A673 (cell line): ENCODE measurements at regions not wholly inside any gene's neighbourhood (a gene's known extent, or its start where the extent isn't known, plus 50 kb on each side); places are given as distances from the start of the nearest gene placed in this dataset.

Experiments
- BruUV-seq: library from RNA; stranded (reverse); fragments of 400-500 nt; replicated peaks from 2 replicates; lab custom pipeline; 2021; lab: Mats Ljungman, UMichigan
- CTCF ChIA-PET: fragments of 300-600 bp; sonication (Branson Sonifier 250); formaldehyde crosslinking; loops from one replicate; lab custom pipeline; 2022; ENCODE audit warnings: antibody characterized with exemption; lab: Charles Lee
- POLR2A ChIA-PET: fragments of 300-600 bp; sonication (Branson Sonifier 250); formaldehyde crosslinking; loops from one replicate; lab custom pipeline; 2022; ENCODE audit warnings: antibody characterized with exemption; ENCODE audit not compliant: low non-redundant PET; lab: Charles Lee
- DNase-seq: peaks from one replicate; pipeline ENCODE4 v3.0.0-alpha.2; 2015; ENCODE audit warnings: low spot score
- H3K27ac ChIP-seq: fragments of 200-600 bp; sonication (generic); 2 replicates; pipeline ENCODE4 v1.5.1; 2016; ENCODE audit warnings: mixed run types, low read depth, mild to moderate bottlenecking, mixed read lengths, antibody characterized with exemption, low read length; ENCODE audit not compliant: poor library complexity, severe bottlenecking
- H3K27me3 ChIP-seq: fragments of 200-600 bp; sonication (generic); replicated peaks from 2 replicates; pipeline ENCODE4 v1.6.1; 2017; ENCODE audit warnings: mixed run types, low read depth, mild to moderate bottlenecking, mixed read lengths, antibody characterized with exemption, low read length; ENCODE audit not compliant: insufficient read depth, poor library complexity
- H3K36me3 ChIP-seq: fragments of 200-600 bp; sonication (generic); 2 replicates; pipeline ENCODE4 v1.6.1; 2016; ENCODE audit warnings: mixed run types, mild to moderate bottlenecking, mixed read lengths, antibody characterized with exemption, low read length; ENCODE audit not compliant: insufficient read depth, poor library complexity, severe bottlenecking
- H3K4me1 ChIP-seq: fragments of 200-600 bp; sonication (generic); 2 replicates; pipeline ENCODE4 v1.6.1; 2017; ENCODE audit warnings: mixed run types, mild to moderate bottlenecking, mixed read lengths, antibody characterized with exemption, low read length; ENCODE audit not compliant: insufficient read depth, poor library complexity, severe bottlenecking
- H3K4me3 ChIP-seq: fragments of 200-600 bp; sonication (generic); 2 replicates; pipeline ENCODE4 v1.5.1; 2016; ENCODE audit warnings: low read depth, mixed run types, mild to moderate bottlenecking, mixed read lengths, low read length; ENCODE audit not compliant: poor library complexity, severe bottlenecking
- H3K9me3 ChIP-seq: fragments of 200-600 bp; sonication (generic); 2 replicates; pipeline ENCODE4 v1.6.1; 2016; ENCODE audit warnings: mixed run types, low read depth, mild to moderate bottlenecking, mixed read lengths, antibody characterized with exemption, low read length; ENCODE audit not compliant: poor library complexity, severe bottlenecking
- EZH2 ChIP-seq: fragments of 200-600 bp; sonication (generic); IDR thresholded peaks from 2 replicates; pipeline ENCODE4 v1.6.1; 2017; ENCODE audit warnings: borderline replicate concordance, low read depth, mild to moderate bottlenecking, mixed read lengths, antibody characterized with exemption, low read length; ENCODE audit not compliant: poor library complexity, severe bottlenecking
- intact Hi-C: fragments of 100-400 bp; cut with micrococcal nuclease; formaldehyde crosslinking; loops from one replicate; pipeline ENCODE4 v1.10.0; 2022; ENCODE audit not compliant: unreplicated experiment
- TF ChIP-seq, protein P1 (sequence below): fragments of 300-800, 200-600 bp; sonication (generic); conservative IDR thresholded peaks from 2 replicates; pipeline ENCODE4 v1.5.1; 2017; ENCODE audit warnings: low read depth, mild to moderate bottlenecking, antibody characterized with exemption, low read length, moderate library complexity, mixed read lengths

DNA sequence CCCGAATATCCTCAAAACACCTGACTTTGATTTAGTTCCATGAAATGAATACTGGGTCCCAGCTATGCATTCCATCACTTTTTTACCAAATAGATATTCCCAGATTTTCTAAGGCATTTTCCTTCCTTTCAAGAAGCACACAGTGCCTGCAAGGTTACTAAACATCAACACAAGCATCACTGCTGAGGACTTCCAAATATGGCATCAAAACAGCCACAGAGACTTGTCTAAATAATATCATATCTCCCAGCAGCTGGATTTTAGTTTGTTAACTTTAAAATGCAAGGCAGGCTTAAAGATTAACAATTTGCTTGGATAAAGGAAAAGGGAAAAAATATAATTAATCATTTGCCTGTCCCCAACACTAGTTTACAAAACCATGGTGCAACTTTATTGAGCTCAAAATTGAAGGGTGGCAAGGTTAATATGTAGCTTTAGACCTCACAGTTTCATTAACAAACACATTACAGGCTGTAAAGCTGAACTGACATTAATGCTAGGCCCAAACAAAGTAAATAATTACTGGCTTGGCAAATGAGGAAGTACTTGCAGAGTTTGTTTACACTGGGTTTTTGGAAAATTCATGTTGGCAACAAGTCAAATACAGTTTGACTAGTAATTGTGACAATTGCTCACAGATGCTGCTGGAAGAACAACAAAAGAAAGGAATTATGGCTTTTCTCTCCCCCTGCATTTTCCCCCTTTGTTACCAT lies 401.7 kb upstream of the CDIN1 start:
- Histone ChIP-seq H3K27me3 (no peaks in the 10 kb centered on the region), H3K9me3 (no peaks in the 10 kb centered on the region), H3K36me3 (no peaks in the 10 kb centered on the region), H3K4me3 (no peak overlapping the region), H3K4me1 (no peaks in the 10 kb centered on the region), H3K27ac (no peak overlapping the region)
- peak; percentile 7 for DNase-seq
- ChIA-PET POLR2A (no interaction called here), CTCF (no interaction called here)
- no TSS peak for BruUV-seq
- intact Hi-C loops: no loop called here
- TF ChIP-seq, protein P1, sequence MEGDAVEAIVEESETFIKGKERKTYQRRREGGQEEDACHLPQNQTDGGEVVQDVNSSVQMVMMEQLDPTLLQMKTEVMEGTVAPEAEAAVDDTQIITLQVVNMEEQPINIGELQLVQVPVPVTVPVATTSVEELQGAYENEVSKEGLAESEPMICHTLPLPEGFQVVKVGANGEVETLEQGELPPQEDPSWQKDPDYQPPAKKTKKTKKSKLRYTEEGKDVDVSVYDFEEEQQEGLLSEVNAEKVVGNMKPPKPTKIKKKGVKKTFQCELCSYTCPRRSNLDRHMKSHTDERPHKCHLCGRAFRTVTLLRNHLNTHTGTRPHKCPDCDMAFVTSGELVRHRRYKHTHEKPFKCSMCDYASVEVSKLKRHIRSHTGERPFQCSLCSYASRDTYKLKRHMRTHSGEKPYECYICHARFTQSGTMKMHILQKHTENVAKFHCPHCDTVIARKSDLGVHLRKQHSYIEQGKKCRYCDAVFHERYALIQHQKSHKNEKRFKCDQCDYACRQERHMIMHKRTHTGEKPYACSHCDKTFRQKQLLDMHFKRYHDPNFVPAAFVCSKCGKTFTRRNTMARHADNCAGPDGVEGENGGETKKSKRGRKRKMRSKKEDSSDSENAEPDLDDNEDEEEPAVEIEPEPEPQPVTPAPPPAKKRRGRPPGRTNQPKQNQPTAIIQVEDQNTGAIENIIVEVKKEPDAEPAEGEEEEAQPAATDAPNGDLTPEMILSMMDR: no peak

DNA sequence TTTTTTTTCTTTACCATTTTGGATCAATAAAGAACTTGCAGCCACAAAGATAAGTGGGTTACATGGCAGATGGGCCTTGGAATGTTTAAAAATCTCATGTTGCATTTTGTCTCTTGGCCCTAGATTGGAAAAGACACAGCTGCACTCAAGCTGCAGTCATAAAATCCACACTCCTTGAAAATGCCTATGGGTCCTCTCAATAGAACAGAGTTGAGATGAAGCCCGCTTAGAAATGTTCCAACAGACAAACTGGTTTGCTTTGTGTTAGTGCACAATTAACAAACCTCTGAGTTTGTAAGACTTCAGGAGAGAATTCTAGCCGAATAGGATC lies 401.2 kb upstream of the CDIN1 start:
- intact Hi-C loops: no loop called here
- BruUV-seq: no TSS peak
- no peak overlapping the region for H3K4me3 ChIP-seq
- H3K27ac ChIP-seq: no peak overlapping the region
- H3K4me1 ChIP-seq: no peaks in the 10 kb centered on the region
- no peaks in the 10 kb centered on the region for H3K36me3 ChIP-seq
- ChIA-PET CTCF (no interaction called here), POLR2A (no interaction called here)
- no peaks in the 10 kb centered on the region for H3K27me3 ChIP-seq
- no peak for DNase-seq
- TF ChIP-seq EZH2: no peak
- TF ChIP-seq, protein P1: no peak
- H3K9me3 ChIP-seq: no peaks in the 10 kb centered on the region

DNA sequence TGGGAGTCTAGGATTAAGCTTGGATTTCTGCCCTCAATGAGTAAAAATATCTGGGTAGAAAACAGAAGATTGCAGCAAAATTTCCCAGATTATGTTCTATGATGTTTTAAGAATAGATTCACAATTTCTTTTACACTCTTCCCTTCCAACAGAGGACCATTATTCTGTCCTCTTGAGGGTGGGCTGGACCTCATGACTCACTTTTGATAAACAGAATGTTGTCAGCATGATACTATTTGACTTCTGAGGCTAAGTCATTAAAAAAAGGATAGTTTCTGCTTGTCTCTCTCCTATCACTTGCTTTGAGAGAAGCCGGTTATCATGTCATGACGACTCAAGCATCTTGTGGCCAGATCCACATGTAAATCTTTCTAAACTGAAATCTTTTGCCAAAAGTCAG lies 396.2 kb upstream of the CDIN1 start:
- Histone ChIP-seq H3K36me3 (no peaks in the 10 kb centered on the region), H3K27me3 (no peaks in the 10 kb centered on the region), H3K9me3 (no peaks in the 10 kb centered on the region), H3K27ac (no peak overlapping the region), H3K4me1 (no peaks in the 10 kb centered on the region), H3K4me3 (no peak overlapping the region)
- no peak for DNase-seq
- BruUV-seq: no TSS peak
- intact Hi-C loops: no loop called here
- TF ChIP-seq, protein P1: no peak
- TF ChIP-seq EZH2: no peak
- ChIA-PET POLR2A (no interaction called here), CTCF (no interaction called here)
